ENCODE measurements at regions not wholly inside any gene's neighbourhood (a gene's known extent, or its start where the extent isn't known, plus 50 kb on each side); places are given as distances from the start of the nearest gene placed in this dataset.

DNA sequence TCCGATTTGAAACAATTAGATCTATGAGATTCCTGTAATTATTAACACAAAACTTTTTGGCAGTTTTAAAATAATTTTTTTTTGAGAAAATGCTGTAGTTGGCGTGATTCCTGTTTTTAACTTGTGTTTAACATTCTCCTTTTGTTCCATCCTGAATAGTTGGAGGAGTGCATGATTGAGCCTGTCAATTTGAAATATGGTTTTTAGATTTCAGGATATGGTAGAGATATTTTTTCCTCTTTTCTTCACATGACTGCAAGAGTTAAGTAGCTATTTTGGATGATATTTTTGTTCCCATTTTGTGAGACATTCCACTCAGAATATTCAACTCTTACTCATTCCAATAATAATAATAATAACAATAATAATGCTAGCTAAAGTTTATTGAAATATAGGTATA, 241.7 kb upstream of the MAN1A1 start:
- DNase-seq (ENCODE audit: low read depth): no peak

DNA sequence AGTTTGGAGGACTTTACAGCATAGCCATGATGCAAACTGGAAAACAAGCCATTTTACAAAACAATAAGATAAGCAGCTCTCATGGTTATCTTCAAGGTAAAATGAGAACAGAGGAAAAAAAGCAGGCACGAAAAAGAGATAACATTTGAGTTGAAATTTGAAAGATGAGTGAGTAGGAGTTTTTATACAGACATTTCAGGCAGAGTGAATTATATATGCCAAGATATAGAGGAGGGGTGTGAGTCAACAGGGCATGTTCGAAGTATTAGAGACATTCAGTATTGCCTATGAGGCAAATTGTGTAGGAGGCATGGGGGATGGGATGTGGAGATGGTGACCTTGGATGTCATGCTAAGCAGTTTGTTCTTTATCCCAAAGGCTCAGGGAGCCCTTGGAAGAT, 240.5 kb upstream of the MAN1A1 start:
- DNase-seq (ENCODE audit: low read depth): no peak

GRCh38 chr6:119587537-119587936, 238.0 kb upstream of the MAN1A1 start:
- DNase-seq (ENCODE audit: low read depth): no peak

DNA sequence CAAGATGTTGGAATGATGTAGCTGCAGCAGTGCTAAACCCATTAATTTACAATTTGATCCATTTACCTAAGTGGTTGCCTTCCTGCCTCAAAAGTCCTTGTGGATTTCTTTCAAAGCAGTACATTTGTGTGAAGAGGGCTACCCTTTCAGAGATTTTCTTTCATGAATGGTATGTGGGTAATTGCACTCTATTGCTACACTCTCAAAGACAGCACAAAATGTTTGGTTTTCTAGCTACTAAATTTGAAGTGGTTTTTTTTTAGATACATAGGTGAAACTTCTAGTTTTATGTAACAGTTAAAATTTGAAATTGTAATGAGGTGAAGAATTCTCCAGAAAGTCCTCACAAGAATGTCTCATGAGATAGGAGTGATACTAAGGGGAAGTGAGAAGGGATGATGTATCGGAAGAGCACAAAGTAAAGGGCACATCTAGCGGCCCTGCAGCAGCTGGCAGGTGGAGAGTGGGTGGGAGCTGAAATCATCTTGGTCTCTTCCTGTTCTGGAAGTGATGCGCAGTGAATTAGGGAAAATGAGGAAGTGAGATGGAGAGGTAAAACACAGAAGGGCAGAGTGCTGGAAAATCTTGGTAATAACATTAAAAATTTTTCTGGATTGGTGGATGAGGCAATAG, 236.8 kb upstream of the MAN1A1 start:
- no peak for DNase-seq (ENCODE audit: low read depth)

DNA sequence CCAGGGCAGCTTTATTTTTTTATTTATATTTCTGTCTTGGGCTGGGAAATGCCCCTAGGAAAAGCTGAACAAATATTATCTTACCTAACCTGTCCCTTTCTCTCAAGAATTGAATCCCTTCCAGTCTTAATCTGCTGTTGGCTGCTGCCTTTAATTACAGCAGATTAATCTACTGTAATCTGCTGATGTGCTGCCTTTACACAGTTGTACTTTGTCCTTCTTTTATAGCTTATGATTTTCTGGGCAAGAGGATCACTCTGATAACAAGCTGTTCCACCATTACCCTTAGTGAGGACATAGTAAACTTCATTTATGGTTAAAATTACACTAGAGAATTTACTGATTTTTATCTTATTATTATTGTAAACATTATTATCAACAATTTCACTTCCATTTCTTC, 234.5 kb upstream of the MAN1A1 start:
- DNase-seq (ENCODE audit: low read depth): no peak

GRCh38 chr6:119581220-119581619, 231.7 kb upstream of the MAN1A1 start:
- DNase-seq (ENCODE audit: low read depth): no peak

- no peak for DNase-seq (ENCODE audit: low read depth)
These were observed 226.2 kb upstream of the MAN1A1 start for GRCh38 chr6:119575721-119576120.

GRCh38 chr6:119568580-119568979, 219.0 kb upstream of the MAN1A1 start:
- no peak for DNase-seq (ENCODE audit: low read depth)

- DNase-seq (ENCODE audit: low read depth): no peak
These were observed 217.1 kb upstream of the MAN1A1 start for GRCh38 chr6:119566546-119567260.

GRCh38 chr6:119565893-119566292, 216.3 kb upstream of the MAN1A1 start:
- DNase-seq (ENCODE audit: low read depth): no peak

GRCh38 chr6:119562168-119562567, 212.6 kb upstream of the MAN1A1 start:
- no peak for DNase-seq (ENCODE audit: low read depth)

- no peak for DNase-seq (ENCODE audit: low read depth)
These were observed 210.0 kb upstream of the MAN1A1 start for GRCh38 chr6:119559586-119559985.

DNA sequence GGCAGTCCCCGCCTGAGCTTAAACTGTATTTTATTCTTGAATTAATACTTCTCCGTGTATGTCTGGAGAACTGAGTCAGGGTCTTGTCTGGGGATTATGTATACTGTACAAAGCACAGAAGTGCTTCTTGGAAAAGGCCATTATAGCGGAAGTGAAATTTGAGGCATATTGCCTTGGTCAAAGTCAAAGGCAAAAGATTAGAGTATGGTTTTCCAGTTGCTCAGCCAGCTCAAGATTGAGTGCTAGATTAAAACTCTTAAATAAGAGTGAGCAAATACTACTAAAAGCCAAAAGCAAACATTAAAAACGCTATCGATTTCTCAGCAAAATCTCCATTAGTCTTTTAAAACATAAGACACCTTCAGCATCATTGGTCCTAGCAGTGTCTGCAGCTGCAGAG, 207.7 kb upstream of the MAN1A1 start:
- no peak for DNase-seq (ENCODE audit: low read depth)

GRCh38 chr6:119552021-119552420, 202.5 kb upstream of the MAN1A1 start:
- DNase-seq (ENCODE audit: low read depth): no peak

DNA sequence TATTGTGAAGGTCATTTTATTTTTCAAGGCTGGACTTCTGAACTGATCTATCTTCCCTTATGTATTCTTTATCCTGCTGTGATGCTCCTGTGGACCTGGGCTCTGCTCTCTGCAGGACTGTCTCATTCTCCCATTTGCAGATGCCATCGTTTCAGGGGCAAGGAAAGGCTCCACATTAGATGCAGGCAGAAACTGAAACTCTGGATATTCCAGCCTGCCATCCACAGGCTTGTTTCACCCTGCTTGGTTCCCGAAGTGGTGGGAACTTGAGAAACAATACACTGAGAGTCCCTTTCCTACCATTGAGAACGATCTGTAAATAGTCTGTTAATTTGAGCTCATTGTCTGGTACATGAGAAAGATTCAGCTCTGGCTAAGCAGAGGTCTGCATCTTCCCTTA, 197.5 kb upstream of the MAN1A1 start:
- no peak for DNase-seq (ENCODE audit: low read depth)

- no peak for DNase-seq (ENCODE audit: low read depth)
These were observed 195.7 kb upstream of the MAN1A1 start for GRCh38 chr6:119545245-119545644.

GRCh38 chr6:119544325-119545175, 195.0 kb upstream of the MAN1A1 start:
- DNase-seq (ENCODE audit: low read depth): no peak

GRCh38 chr6:119543332-119543731, 193.8 kb upstream of the MAN1A1 start:
- no peak for DNase-seq (ENCODE audit: low read depth)

DNA sequence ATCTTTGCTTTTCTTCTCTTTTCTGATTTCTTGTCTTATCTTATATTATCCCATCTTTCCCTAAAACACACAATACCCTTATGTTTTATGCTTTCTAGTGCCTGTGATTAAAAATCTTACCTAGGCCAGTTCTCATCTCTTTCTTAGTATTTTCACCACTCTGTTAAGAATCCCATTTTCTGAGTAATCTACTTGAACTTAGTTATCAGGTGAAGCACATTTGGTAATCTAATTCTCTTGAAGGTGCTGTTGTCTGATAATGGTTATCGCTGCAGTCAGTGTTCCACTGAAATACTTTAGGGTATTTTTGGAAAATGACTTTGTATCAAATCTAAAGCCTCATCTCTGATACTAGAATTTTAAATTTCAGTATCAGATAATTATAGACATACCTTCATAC, 192.5 kb upstream of the MAN1A1 start:
- DNase-seq (ENCODE audit: low read depth): no peak

DNA sequence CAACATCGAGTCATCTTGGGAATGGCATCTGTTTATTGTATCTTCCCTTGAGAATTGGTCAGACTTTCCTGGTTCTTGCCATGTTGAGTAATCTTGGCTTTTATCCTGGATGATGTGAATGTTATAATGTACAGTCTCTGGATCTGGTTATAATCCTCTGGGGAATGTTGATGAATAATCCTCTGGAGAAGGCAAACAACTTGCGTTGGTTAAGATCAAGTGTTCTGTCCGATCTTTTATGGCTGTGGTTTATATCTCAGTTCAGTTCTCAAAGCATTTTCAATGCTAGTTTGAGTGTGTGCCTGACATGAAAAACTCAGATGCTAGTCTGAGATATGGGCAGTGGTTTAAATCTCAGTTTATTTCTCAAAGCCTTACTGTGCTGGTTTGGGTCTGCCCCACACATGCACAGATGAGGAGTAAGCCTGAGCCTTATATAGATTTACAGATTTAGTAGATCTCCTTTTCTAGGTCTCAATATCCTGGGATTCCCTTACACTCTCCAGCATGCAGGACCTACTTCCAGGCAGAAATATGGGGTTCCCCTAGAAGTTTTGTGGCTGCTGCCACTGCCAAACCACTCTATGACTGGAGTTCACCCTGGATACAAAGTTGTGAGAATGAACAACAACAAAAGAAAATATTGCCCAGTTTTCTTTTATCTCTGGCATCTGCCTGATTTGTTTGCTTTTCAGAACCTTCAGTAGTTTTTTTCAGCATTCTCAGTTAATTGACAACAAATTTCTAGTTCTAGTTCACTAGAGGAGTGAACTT, 191.8 kb upstream of the MAN1A1 start:
- DNase-seq (ENCODE audit: low read depth): no peak

GRCh38 chr6:119540417-119540816, 190.9 kb upstream of the MAN1A1 start:
- no peak for DNase-seq (ENCODE audit: low read depth)

- DNase-seq (ENCODE audit: low read depth): no peak
These were observed 189.6 kb upstream of the MAN1A1 start for GRCh38 chr6:119539066-119539746.

Measured in activated T-helper 1 cell treated with Interleukin-2 at 50 U/mL for 16 hours (primary cell).